Stimulated activated naive CD4-positive, alpha-beta T cell treated with Interleukin-2 at 50 U/mL for 16 hours (primary cell): ENCODE measurements at regions not wholly inside any gene's neighbourhood (a gene's known extent, or its start where the extent isn't known, plus 50 kb on each side); places are given as distances from the start of the nearest gene placed in this dataset.
"Not testable (repeated sequence)": the region's sequence is repeated elsewhere in the genome, so short reads cannot be mapped to it uniquely, and the experiment has no call there.

Experiments used
- DNase-seq: peaks from one replicate; lab custom pipeline; 2025; lab: John Stamatoyannopoulos, UW

DNA sequence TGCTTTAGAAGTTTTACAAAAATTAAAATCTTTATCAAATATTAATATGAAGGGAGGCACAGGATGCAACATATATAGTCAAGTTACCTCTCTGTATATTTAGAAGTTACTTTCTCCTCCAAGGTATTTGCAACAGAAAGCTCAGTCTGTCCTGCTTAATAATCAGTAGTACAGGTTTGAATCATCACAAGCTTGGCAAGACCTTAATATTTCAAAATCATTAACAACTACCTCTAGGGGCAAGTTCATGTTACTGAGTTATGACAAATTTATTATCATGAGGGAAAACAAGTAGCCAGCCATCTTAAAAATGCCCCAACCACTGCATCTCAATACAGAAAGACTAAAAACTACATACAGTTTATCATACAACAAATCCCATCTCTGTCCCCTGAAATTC, 116.0 kb downstream of the PMAIP1 start:
- DNase-seq: not testable (repeated sequence)

DNA sequence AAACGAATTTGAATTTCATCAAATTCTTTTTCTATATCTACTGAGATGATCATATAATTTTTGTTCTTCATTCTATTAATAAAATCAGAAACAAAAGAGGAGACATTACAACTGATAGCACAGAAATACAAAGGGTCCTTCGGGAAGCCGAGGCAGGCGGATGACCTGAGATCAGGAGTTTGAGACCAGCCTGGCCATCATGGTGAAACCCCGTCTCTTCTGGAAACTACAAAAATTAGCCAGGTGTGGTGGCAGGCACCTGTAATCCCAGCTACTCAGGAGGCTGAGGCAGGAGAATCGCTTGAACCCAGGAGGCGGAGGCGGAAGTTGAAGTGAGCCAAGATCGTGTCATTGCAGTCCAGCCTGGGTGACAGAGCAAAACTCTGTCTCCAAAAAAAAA, 113.4 kb downstream of the PMAIP1 start:
- DNase-seq: not testable (repeated sequence)

DNA sequence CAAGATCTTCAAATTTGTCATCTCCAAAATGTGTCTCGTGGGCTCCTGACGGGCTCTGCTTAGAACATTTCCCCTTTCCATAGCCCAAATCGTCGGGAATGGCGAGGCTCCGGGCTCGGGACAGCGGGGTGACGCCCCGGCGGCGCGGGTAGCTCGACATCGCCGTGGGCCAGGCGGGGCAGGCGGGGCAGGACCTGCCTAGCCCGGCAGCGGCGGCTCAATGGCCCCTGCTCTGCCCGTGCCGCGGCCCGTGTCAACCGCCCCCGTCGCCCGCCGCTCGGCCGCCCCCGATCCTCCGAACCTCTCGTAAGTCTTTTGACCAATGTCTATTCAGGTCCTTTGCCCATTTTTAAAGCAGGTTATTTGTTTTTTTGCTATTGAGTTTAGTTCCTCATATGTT, 111.2 kb downstream of the PMAIP1 start:
- no peak for DNase-seq

DNA sequence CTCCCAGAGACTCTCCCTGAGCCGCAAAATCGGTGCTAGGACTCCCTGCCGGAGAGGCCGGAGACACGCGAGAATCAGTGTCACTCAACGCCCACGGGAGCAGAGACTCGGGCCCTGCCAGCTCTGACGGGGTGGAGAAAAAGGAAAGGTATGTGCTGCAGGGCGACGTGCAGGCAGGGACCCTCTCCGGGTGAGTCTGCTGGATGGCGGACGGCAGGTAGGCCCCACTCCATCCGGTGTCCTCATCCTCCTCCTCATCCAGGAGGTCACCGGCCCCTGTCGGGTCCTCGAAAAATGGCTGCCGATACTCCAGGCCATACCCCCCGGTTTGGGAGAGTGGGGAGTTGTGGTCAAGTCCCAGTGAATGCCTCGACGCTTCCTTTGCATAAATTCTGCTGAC, 110.7 kb downstream of the PMAIP1 start:
- DNase-seq: no peak

DNA sequence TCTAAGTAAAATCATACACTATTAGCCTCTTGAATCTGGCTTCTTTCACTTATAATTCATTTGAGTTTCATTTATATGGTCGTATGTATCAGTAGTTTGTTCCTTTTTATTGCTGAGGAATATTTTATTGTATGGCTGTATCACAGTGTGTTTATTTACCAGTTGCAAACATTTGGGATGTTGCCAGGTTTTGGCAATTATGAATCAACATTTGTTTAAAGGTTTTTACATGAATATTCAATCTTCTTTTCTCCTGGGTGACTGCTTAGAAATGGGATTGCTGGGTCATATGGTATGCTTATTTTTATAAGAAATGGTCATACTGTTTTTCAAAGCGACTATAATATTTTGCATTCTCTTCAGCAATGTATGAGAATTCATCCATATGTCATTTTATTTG, 107.9 kb downstream of the PMAIP1 start:
- DNase-seq: no peak

DNA sequence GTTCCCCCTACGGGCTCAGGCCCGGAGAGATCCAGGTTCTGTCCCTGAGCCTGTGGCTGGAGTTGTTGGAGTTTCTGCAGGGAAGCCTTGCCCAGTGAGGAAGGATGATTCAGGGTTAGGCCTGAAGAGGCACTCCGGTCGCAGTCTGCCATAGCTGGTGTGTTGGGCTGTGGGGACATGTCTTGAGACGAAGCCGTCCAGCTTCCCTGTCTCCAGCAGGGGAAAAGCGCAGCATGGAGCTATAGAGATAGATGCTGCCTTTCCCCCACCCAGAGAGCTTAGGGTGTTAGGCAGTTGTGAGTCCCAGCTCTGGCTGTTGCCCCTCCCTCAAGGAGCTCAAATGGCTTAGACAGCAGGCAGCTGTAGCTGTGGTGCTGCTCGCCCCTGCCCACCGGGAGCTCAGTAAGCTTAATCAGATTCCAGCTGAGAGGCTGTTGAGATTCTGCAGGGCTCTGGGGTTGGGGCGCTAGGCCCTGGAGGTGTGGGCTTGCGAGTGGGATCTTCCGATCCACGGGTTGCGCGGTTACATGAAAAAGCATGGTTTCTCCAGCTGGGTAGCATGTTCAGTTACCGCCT, 103.9 kb downstream of the PMAIP1 start:
- no peak for DNase-seq

DNA sequence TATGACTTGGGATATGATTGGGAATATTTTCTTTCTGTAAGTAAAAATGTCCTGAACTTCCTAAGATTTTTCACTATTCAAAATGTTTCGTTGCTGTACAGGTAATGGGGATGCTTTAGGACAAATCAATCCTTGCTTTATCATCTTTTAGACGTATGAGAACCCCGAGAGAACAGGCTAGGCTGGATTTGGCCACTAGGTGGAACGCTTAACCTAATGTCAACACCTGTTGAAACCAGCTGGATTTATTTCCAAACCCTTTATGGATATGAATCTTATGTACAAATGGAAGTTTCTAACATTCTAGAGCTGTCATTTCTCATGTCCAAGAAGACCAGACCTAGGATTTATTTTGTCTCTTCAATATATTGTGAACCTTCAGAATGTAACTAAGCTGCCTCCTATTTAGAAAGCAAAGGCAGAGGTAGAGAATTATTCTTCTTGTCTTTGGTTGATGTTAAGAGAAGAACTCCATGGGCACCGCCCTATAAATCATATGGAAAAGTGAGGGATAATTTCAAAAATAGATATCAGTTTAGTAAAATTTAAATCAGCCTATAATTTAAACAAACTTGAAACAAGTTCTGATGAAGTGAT, 96.7 kb downstream of the PMAIP1 start:
- no peak for DNase-seq

DNA sequence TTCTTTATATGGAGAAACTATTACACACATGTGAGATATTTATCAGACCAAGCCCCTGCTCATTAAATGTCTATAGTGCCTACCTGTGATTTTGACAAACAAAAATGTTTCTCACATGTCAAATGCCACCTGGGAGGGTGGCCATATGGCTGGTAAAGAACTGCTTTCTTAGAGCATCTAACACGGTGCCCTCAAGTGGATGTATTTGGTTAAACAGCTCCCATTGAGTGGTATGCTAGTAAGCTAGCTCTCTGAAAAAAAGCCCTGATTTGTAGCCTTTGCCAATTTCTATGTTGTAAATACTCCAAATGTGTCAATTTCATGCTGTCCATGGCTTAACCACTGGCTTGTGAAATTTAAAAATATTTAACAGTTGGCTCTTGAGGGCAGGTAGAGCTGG, 94.6 kb downstream of the PMAIP1 start:
- DNase-seq: no peak

DNA sequence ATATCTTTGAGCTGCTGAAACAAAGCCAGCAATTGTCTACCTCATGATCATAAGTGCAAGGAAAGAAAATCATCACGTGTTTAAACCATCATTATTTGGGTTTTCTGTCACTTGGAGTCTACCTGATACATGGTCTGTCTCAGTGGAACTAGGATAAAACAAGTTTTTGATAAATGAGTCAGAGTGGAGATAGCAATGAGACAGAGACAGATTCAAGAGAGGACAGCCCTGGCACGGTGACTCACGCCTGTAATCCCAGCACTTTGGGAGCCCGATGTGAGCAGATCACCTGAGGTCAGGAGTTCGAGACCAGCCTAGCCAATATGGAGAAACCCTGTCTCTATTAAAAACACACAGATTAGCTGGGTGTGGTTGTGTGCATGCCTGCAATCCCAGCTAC, 93.8 kb downstream of the PMAIP1 start:
- DNase-seq: no peak

DNA sequence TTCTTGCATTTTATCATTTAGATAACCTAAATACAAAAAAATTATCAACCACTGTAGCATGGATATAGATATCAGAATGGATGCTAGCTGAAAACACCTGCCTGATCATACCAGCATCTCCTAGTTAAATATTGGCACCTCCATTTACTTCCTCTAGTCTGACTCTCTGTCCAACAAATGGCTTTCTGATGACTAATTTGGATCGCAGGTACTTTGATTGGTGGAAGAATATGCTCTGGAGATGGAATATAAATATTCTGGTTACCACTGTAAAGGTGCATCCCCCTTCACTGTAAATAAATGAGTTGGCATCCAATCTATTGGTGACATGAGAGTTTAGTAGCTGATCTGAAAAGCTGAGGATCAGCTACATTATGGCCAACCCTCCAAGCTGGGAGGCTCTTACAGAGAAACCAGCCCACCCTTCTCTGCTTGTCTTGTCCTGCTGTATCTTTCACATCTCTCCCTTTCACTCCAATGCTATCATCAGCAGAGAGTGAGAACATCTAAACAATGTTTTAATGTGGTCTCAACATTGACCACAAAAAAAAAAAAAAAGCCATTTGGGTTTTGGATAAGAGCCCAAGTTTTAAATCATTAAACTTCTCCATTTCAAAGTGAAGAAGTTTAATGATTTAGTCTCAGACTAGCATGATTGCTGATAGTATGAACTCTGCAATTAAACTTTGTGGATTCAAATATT, 90.5 kb downstream of the PMAIP1 start:
- DNase-seq: no peak

DNA sequence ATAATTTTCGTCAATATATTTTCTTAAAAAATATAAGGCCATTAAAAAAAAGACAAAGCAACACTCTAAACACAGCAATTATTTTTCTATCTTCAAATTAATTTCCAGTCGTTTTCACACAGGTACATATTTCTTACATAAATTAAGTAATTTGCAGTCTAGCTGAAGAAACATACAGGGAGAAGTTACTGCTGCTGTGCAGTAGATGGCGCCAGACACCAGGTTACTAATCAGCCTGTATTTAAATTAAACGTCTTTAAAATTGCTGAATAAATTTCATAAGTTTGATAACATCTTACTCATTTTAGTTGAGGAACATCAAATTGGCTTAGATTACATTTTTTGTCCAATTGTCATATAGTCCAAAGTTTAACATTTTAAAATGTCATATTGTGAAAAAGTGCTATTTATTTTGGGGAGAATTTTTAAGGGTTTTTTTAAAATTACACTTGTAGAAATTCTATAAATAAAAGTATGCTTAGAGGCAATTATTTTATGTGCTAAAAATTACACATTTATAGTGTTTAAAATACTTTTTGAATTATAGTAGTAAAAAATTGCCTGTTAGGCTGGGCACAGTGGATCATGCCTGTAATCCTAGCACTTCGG, 88.4 kb downstream of the PMAIP1 start:
- peak; percentile 21 for DNase-seq

DNA sequence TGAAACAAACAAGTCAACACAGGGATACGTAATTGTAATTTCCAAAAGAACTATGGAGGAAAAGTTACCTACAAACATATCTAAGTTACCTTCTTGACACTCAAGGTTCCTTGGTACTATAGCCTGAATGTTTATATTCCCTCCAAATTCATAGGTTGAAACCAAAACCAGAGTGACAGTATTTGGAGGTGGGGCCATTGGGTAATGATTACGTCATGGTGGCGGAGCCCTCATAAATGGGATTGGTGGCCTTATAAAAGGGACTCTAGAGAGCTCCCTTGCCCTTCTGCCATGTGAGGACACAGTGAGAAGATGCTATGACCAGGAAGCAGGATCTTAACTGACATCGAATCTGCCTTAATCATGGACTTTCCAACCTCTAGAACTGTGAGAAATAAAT, 87.3 kb downstream of the PMAIP1 start:
- DNase-seq: no peak

DNA sequence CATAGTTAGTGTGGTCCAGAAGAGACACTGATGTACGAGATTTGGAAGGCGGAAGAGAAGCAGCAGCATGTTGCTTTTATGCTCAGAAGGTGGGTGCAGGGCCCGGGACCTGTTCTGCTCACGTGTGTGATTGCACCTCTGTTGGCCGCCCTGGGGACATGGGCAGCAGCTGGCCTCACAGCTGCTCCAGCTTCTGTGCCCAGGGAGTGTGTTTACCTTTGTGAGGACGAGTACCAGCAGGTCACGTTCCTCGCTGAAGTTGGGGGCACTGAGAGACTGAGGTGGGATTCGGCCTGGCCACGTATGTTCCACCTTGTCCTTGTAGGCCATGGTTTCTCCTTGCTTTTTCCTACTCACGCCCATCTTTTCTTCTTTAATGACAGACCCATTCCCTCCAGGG, 86.3 kb downstream of the PMAIP1 start:
- DNase-seq: no peak

DNA sequence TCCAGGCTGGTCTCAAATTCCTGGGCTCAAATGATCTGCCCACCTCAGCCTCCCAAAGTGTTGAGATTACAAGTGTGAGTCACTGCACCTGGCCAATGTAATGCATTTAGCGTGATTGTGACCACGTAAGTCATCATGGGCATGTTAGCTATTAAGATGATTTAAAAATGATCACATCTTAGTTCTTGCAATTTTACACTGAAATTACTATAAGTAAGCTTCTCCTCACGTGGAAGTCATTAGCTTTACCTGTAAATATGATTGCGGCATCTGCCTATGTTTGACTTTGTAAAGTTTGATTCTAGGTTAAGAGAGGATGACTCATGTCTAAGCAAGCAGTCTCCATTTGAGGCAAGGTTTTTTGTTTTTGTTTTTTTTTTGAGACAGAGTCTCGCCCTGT, 85.5 kb downstream of the PMAIP1 start:
- no peak for DNase-seq

DNA sequence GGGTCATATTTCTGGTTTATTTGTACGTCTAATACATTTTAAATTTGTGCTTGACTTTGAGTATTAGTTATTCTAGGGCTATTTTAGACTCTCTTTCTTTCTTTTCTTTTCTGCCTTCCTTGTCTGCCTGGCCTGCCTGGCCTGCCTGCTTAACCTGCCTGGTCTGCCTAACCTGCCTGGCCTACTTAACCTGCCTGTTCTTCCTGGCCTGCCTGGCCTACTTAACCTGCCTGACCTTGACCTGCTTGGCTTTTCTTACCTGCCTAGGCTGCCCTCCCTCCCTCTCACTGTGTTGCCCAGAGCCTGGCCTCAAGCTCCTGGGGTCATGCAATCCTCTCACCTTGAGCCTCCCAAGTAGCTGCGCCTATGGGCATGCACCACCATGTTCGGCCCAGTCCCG, 83.7 kb downstream of the PMAIP1 start:
- no peak for DNase-seq

DNA sequence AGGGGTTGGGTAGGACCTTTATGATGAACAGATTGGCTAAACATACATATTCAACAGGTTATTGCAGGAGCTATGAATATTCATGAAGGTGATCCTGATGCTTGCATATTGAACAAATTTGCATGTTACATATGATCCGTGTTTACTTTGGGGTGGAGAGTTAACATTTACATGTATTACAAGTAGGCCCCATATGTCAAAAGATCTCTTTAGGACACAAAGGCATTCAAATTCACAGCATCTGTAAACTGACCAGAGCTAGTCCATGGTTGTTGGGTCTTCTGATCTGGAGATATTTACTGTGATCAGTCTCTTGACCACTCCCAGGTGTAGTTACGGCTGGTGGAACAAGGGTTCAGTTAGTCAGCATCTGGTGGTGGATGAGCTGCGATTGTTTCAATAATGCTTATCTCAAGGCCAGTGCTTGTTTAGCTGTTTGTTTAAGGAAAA, 80.4 kb downstream of the PMAIP1 start:
- DNase-seq: no peak

DNA sequence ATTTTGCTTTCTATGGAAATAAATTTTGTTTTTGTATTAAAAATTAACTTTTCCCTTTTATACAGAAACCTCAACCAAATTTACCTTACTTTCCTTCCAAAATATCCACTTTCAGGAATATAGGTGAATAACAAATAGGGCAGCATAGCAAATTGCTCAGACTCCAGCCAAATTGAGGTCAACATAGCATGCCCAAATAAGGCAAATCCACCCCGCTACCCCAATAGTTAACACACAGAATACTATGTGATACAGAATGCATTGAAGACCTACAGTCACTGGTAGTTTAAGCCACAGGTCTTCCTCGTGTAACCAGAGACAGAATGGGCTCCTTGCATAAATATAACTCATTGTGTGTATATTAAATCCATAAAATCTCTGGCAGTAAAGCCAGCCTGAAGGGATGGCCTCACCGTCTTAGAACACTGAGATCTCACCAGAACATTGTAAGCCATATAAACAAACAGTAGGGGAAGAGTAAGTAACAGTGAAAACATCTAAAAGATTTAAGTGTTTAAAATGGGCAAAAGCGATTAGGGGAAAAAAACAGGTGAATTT, 72.2 kb downstream of the PMAIP1 start:
- DNase-seq: no peak

DNA sequence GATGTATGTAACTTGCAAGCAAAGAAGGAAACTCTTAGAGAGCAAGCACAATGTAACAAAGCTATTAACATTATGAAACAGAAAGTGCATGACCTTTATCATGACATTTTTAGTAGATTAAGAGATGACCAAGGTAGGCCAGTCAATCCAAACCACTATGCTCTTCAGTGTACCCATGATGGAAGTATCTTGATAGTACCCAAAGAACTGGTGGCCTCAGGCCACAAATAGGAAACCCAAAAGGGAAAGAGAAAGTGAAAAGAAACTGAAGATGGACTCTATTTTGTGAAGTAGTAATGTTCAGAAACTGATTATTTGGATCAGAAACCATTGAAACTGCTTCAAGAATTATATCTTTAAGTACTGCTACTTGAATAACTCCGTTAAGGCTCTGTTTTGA, 71.3 kb downstream of the PMAIP1 start:
- not testable (repeated sequence) for DNase-seq

DNA sequence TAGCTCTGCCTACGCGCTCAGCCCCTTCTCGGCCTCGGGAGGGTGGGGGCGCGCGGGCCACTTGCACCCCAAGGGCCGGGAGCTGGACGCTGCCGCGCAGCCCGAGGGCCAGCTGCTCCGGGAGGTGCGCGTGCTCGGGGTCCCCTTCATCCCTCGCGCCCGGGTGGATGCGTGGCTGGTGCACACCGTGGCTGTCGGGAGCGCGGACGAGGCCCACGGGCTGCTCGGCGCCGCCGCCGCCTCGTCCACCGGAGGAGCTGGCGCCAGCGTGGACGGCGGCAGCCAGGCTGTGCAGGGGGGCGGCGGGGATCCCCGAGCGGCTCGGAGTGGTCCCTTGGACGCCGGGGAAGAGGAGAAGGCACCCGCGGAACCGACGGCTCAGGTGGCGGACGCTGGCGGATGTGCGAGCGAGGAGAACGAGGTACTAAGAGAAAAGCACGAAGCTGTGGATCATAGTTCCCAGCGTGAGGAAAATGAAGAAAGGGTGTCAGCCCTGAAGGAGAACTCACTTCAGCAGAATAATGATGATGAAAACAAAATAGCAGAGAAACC, 69.8 kb downstream of the PMAIP1 start:
- DNase-seq: not testable (repeated sequence)

DNA sequence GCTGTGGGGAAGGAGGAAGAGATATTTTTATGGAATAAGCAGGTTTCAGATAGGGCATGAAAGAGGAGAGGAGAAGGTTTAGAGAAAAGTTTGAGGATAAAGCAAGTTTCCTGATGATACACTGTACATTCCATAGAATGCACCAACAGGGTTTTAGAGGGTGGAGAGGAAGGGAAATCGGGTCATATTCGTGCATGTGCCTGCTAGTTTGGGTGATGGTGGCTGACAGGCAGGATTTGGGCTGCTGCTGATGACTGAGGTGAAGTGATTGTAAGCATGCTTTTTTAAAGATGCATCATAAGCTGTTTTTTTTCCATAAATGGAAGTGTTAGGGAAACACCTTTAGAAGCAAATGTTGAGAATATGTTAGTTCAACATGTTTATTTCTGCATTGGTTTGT, 68.8 kb downstream of the PMAIP1 start:
- DNase-seq: no peak

DNA sequence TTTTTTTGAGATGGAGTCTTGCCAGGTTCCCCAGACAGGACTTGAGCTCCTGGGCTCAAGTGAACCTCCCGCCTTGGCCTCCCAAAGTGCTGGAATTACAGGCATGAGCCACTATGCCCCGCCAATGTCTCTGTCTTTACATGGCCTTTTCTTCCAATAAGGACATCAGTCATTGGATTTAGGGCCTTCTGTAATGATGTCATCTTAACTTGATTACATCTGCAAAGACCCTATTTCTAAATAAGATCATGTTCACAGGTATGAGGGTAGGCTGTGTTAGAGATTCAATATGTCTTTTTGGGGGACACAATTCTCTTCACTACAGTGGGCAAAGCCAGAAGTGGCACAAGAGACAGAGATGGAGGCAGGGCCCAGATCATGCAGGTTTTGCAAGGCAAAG, 68.1 kb downstream of the PMAIP1 start:
- DNase-seq: no peak

DNA sequence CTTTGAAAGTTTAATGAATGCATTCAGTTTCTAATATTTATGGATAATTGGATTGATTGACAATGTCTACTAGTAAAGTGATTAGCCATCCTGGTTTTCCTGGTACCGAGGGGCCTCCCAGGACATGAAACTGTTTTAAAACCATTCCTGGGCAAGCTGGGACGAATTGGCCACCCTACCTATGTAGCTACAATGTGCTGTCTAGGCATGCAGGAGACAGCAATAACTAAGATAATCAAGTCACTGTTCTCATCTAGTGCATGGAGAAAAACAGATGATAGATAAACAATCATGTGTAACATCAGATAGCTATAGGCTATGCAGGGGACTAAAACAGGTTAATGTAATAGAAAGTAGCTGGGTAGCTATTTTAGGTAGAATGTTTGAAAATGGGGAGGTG, 67.1 kb downstream of the PMAIP1 start:
- DNase-seq: no peak

DNA sequence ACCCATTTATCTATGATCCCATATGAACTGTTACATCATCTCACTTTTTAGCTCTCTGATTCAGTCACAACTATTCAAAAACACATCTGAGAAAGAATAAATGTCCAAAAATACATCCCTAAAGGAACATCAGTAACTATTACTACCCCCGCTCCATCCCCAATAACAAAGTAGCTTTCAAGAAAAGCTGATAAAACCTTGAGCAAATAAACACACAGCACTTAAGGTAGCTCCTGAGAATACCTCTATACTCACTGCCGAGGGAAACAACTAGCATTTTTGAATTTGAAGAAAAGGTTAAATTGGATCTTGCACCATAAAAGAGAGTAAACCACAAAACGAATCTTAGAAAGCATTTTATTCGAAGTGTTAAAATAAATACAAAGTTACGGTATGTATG, 63.4 kb downstream of the PMAIP1 start:
- DNase-seq: no peak
